HepG2 (cell line): ENCODE measurements at regions not wholly inside any gene's neighbourhood (a gene's known extent, or its start where the extent isn't known, plus 50 kb on each side); places are given as distances from the start of the nearest gene placed in this dataset.

Experiments
- ATAC-seq: fragments of 200-7000 bp; cut with Tn5 transposase; 3 replicates; pipeline ENCODE4 v1.9.1; 2020; ENCODE audit warnings: mild to moderate bottlenecking, moderate library complexity
- BruUV-seq: library from RNA; stranded (reverse); fragments of 400-500 nt; replicated peaks from 2 replicates; lab custom pipeline; 2021; lab: Mats Ljungman, UMichigan
- CTCF ChIA-PET: fragments of 300-600 bp; formaldehyde crosslinking; extraction: SDS; loops from one replicate; lab custom pipeline; 2021; ENCODE audit warnings: low total read pairs, inconsistent platforms, low intra/inter-chr PET ratio; lab: Yijun Ruan, JAX
- POLR2A ChIA-PET: fragments of 350-600 bp; sonication (Branson Sonifier 250); formaldehyde crosslinking; loops from one replicate; lab custom pipeline; 2020; ENCODE audit warnings: antibody characterized with exemption, inconsistent platforms; lab: Yijun Ruan, JAX
- DNase-seq: peaks from one replicate; pipeline ENCODE4 v3.0.0-alpha.2; 2015; ENCODE audit warnings: low spot score
- FAIRE-seq: peaks from 3 replicates; lab custom pipeline; 2011; peaks lifted over from hg19 to GRCh38; lab: Jason Lieb, UNC
- H2AFZ ChIP-seq: one replicate; pipeline ENCODE4 v1.6.1; 2011; ENCODE audit warnings: low read length, inconsistent platforms
- H3K27ac ChIP-seq: fragments of 300-600 bp; 3 replicates; pipeline ENCODE4 v1.8.0; 2011; ENCODE audit warnings: mixed run types, mild to moderate bottlenecking, mixed read lengths, low read length, inconsistent platforms; ENCODE audit not compliant: insufficient read depth; ENCODE audit errors: extremely low read length
- H3K27me3 ChIP-seq, 2 experiments: fragments of 200-600 bp in 1 of 2; 2 replicates in 1 of 2; 3 replicates in 1 of 2; pipeline versions ENCODE4 v1.6.0 to v1.8.0; 2011; ENCODE audit warnings: low read length in 2 of 2, mild to moderate bottlenecking in 2 of 2, moderate library complexity in 2 of 2, inconsistent platforms in 1 of 2; ENCODE audit not compliant: insufficient read depth in 2 of 2, control insufficient read depth in 1 of 2
- H3K36me3 ChIP-seq, 2 experiments: fragments of 200-600 bp in 1 of 2; replicated peaks in 1 of 2; 2 replicates in 1 of 2; 3 replicates in 1 of 2; pipeline versions ENCODE4 v1.5.1 to v1.8.0; 2011; ENCODE audit warnings: low read length in 2 of 2, inconsistent platforms in 1 of 2; ENCODE audit not compliant: insufficient read depth in 2 of 2, control insufficient read depth in 1 of 2
- H3K4me1 ChIP-seq: 2 replicates; pipeline ENCODE4 v1.5.1; 2012; ENCODE audit warnings: low read length, inconsistent platforms; ENCODE audit not compliant: insufficient read depth
- H3K4me2 ChIP-seq: 2 replicates; pipeline ENCODE4 v1.6.0; 2011; ENCODE audit warnings: low read depth, low read length, inconsistent platforms
- H3K4me3 ChIP-seq, 3 experiments: fragments of 200-600 bp in 1 of 3; sonication (generic), shearing (Covaris generic) in 1 of 3; replicated peaks in 1 of 3; 2 replicates each; pipeline ENCODE4 v1.5.1; 2011 to 2016; ENCODE audit warnings: low read length in 3 of 3, inconsistent platforms in 2 of 3, low read depth in 2 of 3, mild to moderate bottlenecking in 2 of 3, control low read depth in 1 of 3, mixed read lengths in 1 of 3; ENCODE audit not compliant: insufficient read depth in 1 of 3
- H3K79me2 ChIP-seq: one replicate; pipeline ENCODE4 v1.6.1; 2011; ENCODE audit warnings: low read length, inconsistent platforms; ENCODE audit not compliant: insufficient read depth
- H3K9ac ChIP-seq: 2 replicates; pipeline ENCODE4 v1.6.0; 2011; ENCODE audit warnings: mild to moderate bottlenecking, low read depth, low read length, inconsistent platforms; ENCODE audit not compliant: insufficient read depth
- H3K9me3 ChIP-seq: 2 replicates; pipeline ENCODE4 v1.5.1; 2012; ENCODE audit warnings: mild to moderate bottlenecking, low read length
- H4K20me1 ChIP-seq: 2 replicates; pipeline ENCODE4 v1.6.0; 2011; ENCODE audit warnings: inconsistent platforms, mild to moderate bottlenecking, low read length, moderate library complexity; ENCODE audit not compliant: insufficient read depth
- E2F5 ChIP-seq: sonication (generic); formaldehyde crosslinking; conservative IDR thresholded peaks from 2 replicates; pipeline ENCODE4 v1.4.0; 2020; ENCODE audit warnings: missing genetic modification reagents
- GPN1 ChIP-seq: sonication (generic); formaldehyde crosslinking; IDR thresholded peaks from 2 replicates; pipeline ENCODE4 v1.5.1; 2020; ENCODE audit warnings: missing genetic modification reagents, borderline replicate concordance
- HBP1 ChIP-seq: IDR thresholded peaks from 2 replicates; pipeline ENCODE4 v1.6.1; 2016; ENCODE audit warnings: low read depth, control low read depth
- HMG20B ChIP-seq: conservative IDR thresholded peaks from 2 replicates; pipeline ENCODE4 v1.6.1; 2016; ENCODE audit warnings: missing genetic modification reagents, missing compliant biosample characterization
- MXI1 ChIP-seq: IDR thresholded peaks from 3 replicates; pipeline ENCODE4 v1.6.1; 2012; ENCODE audit warnings: low read depth, low read length, inconsistent platforms, borderline replicate concordance
- NFE2L1 ChIP-seq: sonication (generic); formaldehyde crosslinking; IDR thresholded peaks from 2 replicates; pipeline ENCODE4 v1.4.0; 2020; ENCODE audit warnings: missing genetic modification reagents, mild to moderate bottlenecking, borderline replicate concordance
- PRDM15 ChIP-seq: sonication (generic); formaldehyde crosslinking; IDR thresholded peaks from 2 replicates; pipeline ENCODE4 v1.4.0; 2020; ENCODE audit warnings: missing genetic modification reagents
- RBM22 ChIP-seq: fragments of 200-400 bp; formaldehyde crosslinking; optimal IDR thresholded peaks from 2 replicates; pipeline ENCODE3; 2017; ENCODE audit warnings: mild to moderate bottlenecking, low read length, moderate library complexity
- REPIN1 ChIP-seq: sonication (generic); formaldehyde crosslinking; IDR thresholded peaks from 2 replicates; pipeline ENCODE4 v1.8.0; 2022; ENCODE audit warnings: missing genetic modification reagents, low read depth, mild to moderate bottlenecking, borderline replicate concordance
- RFX1 ChIP-seq: fragments of 450-650 bp; IDR thresholded peaks from 2 replicates; pipeline ENCODE4 v1.6.1; 2017
- SNAPC2 ChIP-seq: sonication (generic); formaldehyde crosslinking; IDR thresholded peaks from 2 replicates; pipeline ENCODE4 v1.8.1; 2022; ENCODE audit warnings: mild to moderate bottlenecking, missing genetic modification reagents
- TSC22D2 ChIP-seq: sonication (generic); formaldehyde crosslinking; IDR thresholded peaks from 2 replicates; pipeline ENCODE4 v1.5.1; 2020; ENCODE audit warnings: missing genetic modification reagents, mild to moderate bottlenecking, borderline replicate concordance
- USF2 ChIP-seq, 2 experiments: sonication (generic) in 1 of 2; formaldehyde crosslinking in 1 of 2; IDR thresholded peaks; 2 replicates each; pipeline versions ENCODE4 v1.5.1 to v1.6.1; 2011 to 2020; ENCODE audit warnings: borderline replicate concordance in 1 of 2, low read depth in 1 of 2, low read length in 1 of 2, mild to moderate bottlenecking in 1 of 2, missing genetic modification reagents in 1 of 2, moderate library complexity in 1 of 2
- ZFP90 ChIP-seq: sonication (generic); formaldehyde crosslinking; IDR thresholded peaks from 2 replicates; pipeline ENCODE4 v1.8.0; 2022; ENCODE audit warnings: missing genetic modification reagents, mild to moderate bottlenecking, inconsistent platforms, borderline replicate concordance
- ZNF691 ChIP-seq: sonication (generic); formaldehyde crosslinking; IDR thresholded peaks from 2 replicates; pipeline ENCODE4 v1.4.0; 2020; ENCODE audit warnings: missing genetic modification reagents, low read depth, mild to moderate bottlenecking, borderline replicate concordance
- WGBS: methylation state at CpG from one replicate; pipeline ENCODE4 v1.1.6; 2017; ENCODE audit warnings: low lambda C conversion rate; 5-methylcytosine and 5-hydroxymethylcytosine counted together
- in situ Hi-C: cut with HindIII; loops from 2 replicates; pipeline ENCODE4 v1.10.0; 2017; ENCODE audit warnings: low pct_unique_long_range_greater_than_20kb; ENCODE audit not compliant: extremely low pct_ligation_motif_present
- intact Hi-C: fragments of 100-400 bp; cut with micrococcal nuclease; formaldehyde crosslinking; loops from one replicate; pipeline ENCODE4 v1.10.0; 2022; ENCODE audit not compliant: unreplicated experiment

- no peak for TF ChIP-seq E2F5 (CRISPR knock-in tag)
- no peak for TF ChIP-seq HBP1
- TF ChIP-seq ZFP90 (CRISPR knock-in tag): no peak
- no peak for TF ChIP-seq RFX1
- no peak for TF ChIP-seq HMG20B (CRISPR knock-in tag)
Observed at GRCh38 chr2:12623051-12623450, 93.7 kb upstream of the TRIB2 start (continued).

GRCh38 chr2:12624384-12624783 is 92.4 kb upstream of the TRIB2 start:
- no TSS peak for BruUV-seq
- WGBS: 27% methylated on average over 6 of the region's 6 CpGs
- in situ Hi-C loops: no loop called here
- ATAC-seq (no peak), DNase-seq (no peak), FAIRE-seq (no peak)
- H3K9me3 ChIP-seq: no peaks in the 10 kb centered on the region
- no peaks in the 10 kb centered on the region for H3K36me3 ChIP-seq
- H3K4me3 ChIP-seq: no peak overlapping the region
- no peaks in the 10 kb centered on the region for H3K4me1 ChIP-seq
- H3K27ac ChIP-seq: no peak overlapping the region
- H4K20me1 ChIP-seq: no peaks in the 10 kb centered on the region
- no peak overlapping the region for H2AFZ ChIP-seq
- no peak overlapping the region for H3K9ac ChIP-seq
- POLR2A ChIA-PET: no interaction called here
- intact Hi-C loops: no loop called here
- H3K4me2 ChIP-seq: no peak overlapping the region
- H3K79me2 ChIP-seq: no peaks in the 10 kb centered on the region
- H3K27me3 ChIP-seq: no peaks in the 10 kb centered on the region; a peak in 1 of 5 replicates
- CTCF ChIA-PET: no interaction called here
- no peak for TF ChIP-seq GPN1 (CRISPR knock-in tag)
- TF ChIP-seq USF2 (IDR thresholded peaks at IDR 0.05; ENCODE audit: low read depth, low read length): no peak
- TF ChIP-seq USF2 (CRISPR knock-in tag; IDR thresholded peaks at IDR 0.05; ENCODE audit: borderline replicate concordance): no peak
- no peak for TF ChIP-seq RBM22
- TF ChIP-seq ZNF691 (CRISPR knock-in tag): no peak
- no peak for TF ChIP-seq PRDM15 (CRISPR knock-in tag)
- TF ChIP-seq NFE2L1 (CRISPR knock-in tag): no peak
- no peak for TF ChIP-seq TSC22D2 (CRISPR knock-in tag)
- no peak for TF ChIP-seq REPIN1
- TF ChIP-seq SNAPC2: no peak
- TF ChIP-seq MXI1: no peak
